Lower leg skin (tissue), 3 donors: ENCODE measurements at regions not wholly inside any gene's neighbourhood (a gene's known extent, or its start where the extent isn't known, plus 50 kb on each side); places are given as distances from the start of the nearest gene placed in this dataset.

ENCODE experiments used
- POLR2A ChIP-seq, 2 donors: fragments of 450-650 bp; IDR thresholded peaks; one replicate each; pipeline ENCODE4 v1.6.1; 2016 to 2017; ENCODE audit warnings: antibody characterized with exemption in 2 of 2, mild to moderate bottlenecking in 1 of 2, moderate library complexity in 1 of 2
- TF ChIP-seq, protein P1 (sequence below), 3 donors: fragments of 450-650 bp; IDR thresholded peaks; one replicate each; pipeline ENCODE4 v1.5.1; 2016; ENCODE audit warnings: antibody characterized with exemption in 3 of 3, mild to moderate bottlenecking in 3 of 3, moderate library complexity in 2 of 3

DNA sequence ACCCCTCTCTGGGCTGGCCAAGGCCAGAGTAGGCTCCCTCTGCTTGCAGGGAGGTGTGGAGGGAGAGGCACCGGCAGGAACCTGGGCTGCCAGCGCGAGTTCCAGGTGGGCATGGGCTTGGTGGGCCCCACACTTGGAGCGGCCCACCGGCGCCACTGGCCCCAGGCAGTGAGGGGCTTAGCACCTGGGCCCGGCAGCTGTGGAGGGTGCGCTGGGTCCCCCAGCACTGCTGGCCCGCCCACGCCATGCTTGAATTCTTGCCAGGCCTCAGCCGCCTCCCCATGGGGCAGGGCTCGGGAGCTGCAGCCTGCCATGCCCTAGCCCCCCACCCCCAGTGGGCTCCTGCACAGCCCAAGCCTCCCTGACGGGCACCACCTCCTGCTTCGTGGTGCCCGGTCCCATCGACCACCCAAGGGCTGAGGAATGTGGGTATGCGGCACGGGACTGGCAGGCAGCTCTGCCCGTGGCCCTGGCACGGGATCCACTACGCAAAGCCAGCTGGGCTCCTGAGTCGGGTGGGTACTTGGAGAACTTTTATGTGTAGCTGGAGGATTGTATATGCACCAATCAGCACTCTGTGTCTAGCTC is 1648.0 kb downstream of the OLFM4 start:
- TF ChIP-seq, protein P1, sequence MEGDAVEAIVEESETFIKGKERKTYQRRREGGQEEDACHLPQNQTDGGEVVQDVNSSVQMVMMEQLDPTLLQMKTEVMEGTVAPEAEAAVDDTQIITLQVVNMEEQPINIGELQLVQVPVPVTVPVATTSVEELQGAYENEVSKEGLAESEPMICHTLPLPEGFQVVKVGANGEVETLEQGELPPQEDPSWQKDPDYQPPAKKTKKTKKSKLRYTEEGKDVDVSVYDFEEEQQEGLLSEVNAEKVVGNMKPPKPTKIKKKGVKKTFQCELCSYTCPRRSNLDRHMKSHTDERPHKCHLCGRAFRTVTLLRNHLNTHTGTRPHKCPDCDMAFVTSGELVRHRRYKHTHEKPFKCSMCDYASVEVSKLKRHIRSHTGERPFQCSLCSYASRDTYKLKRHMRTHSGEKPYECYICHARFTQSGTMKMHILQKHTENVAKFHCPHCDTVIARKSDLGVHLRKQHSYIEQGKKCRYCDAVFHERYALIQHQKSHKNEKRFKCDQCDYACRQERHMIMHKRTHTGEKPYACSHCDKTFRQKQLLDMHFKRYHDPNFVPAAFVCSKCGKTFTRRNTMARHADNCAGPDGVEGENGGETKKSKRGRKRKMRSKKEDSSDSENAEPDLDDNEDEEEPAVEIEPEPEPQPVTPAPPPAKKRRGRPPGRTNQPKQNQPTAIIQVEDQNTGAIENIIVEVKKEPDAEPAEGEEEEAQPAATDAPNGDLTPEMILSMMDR (IDR thresholded peaks at IDR 0.05): no peak
- no peak for TF ChIP-seq POLR2A (IDR thresholded peaks at IDR 0.05)
